Smooth muscle cell (in vitro differentiated cells): ENCODE measurements at regions not wholly inside any gene's neighbourhood (a gene's known extent, or its start where the extent isn't known, plus 50 kb on each side); places are given as distances from the start of the nearest gene placed in this dataset.

Source experiments
- DNase-seq: peaks from one replicate; lab custom pipeline; 2025; ENCODE audit not compliant: unreplicated experiment; lab: John Stamatoyannopoulos, UW
- H2AFZ ChIP-seq: fragments of 200-600 bp; sonication (generic); 2 replicates; pipeline ENCODE4 v1.6.0; 2016; ENCODE audit warnings: antibody characterized with exemption, low read depth, mild to moderate bottlenecking
- H3F3A ChIP-seq: fragments of 200-600 bp; sonication (generic); 2 replicates; pipeline ENCODE4 v1.6.0; 2017; ENCODE audit warnings: antibody characterized with exemption, low read depth
- H3K27ac ChIP-seq: fragments of 200-600 bp; sonication (generic); 2 replicates; pipeline ENCODE4 v1.5.1; 2016; ENCODE audit warnings: low read depth, mild to moderate bottlenecking
- H3K27me3 ChIP-seq: fragments of 200-600 bp; sonication (generic); 2 replicates; pipeline ENCODE4 v1.6.1; 2016; ENCODE audit warnings: low read depth, mild to moderate bottlenecking
- H3K36me3 ChIP-seq: fragments of 200-600 bp; sonication (generic); 2 replicates; pipeline ENCODE4 v1.5.1; 2016; ENCODE audit warnings: low read depth
- H3K4me1 ChIP-seq: fragments of 200-600 bp; sonication (generic); 2 replicates; pipeline ENCODE4 v1.5.1; 2016; ENCODE audit warnings: low read depth
- H3K4me2 ChIP-seq: fragments of 200-600 bp; sonication (generic); 2 replicates; pipeline ENCODE4 v1.6.0; 2016; ENCODE audit warnings: mild to moderate bottlenecking
- H3K4me3 ChIP-seq: fragments of 200-600 bp; sonication (generic); 2 replicates; pipeline ENCODE4 v1.5.1; 2016; ENCODE audit warnings: mild to moderate bottlenecking
- H3K79me2 ChIP-seq: fragments of 200-600 bp; sonication (generic); 2 replicates; pipeline ENCODE4 v1.6.0; 2016; ENCODE audit warnings: low read depth, mild to moderate bottlenecking
- H3K9ac ChIP-seq: fragments of 200-600 bp; sonication (generic); 2 replicates; pipeline ENCODE4 v1.6.0; 2016; ENCODE audit warnings: low read depth
- H3K9me3 ChIP-seq: fragments of 200-600 bp; sonication (generic); replicated peaks from 2 replicates; pipeline ENCODE4 v1.5.1; 2016; ENCODE audit warnings: low read depth
- H4K20me1 ChIP-seq: fragments of 200-600 bp; sonication (generic); 2 replicates; pipeline ENCODE4 v1.6.0; 2016; ENCODE audit warnings: low read depth
- WGBS: methylation state at CpG from one replicate; pipeline ENCODE4 v1.1.7; 2016; ENCODE audit warnings: low lambda C conversion rate; 5-methylcytosine and 5-hydroxymethylcytosine counted together
- TF ChIP-seq, protein P1 (sequence below): fragments of 200-600 bp; sonication (generic); IDR thresholded peaks from 2 replicates; pipeline ENCODE4 v1.5.1; 2017; ENCODE audit warnings: borderline replicate concordance, mild to moderate bottlenecking, antibody characterized with exemption; ENCODE audit not compliant: insufficient read depth, poor library complexity, severe bottlenecking

DNA sequence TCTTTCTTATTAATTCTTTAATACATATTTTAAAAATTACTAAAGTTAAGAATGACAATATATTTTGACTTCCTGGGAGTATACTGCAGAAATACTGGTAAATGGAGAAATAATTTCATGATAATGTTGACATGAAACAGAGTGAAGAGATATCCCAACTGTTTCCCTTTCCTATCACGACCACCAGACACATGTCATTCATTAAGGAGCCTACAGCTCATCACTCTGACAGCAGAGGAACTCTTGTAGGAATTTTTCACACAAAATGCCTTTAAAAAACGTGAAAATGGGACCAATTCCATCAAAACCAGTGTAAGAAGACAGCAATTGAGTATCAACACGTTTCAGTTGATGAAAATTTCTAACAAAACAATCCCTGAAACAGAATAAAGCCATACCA, 172.9 kb upstream of the CPHXL start:
- 39% methylated on average over 3 of the region's 3 CpGs for WGBS
- no peak overlapping the region for H3K4me2 ChIP-seq
- no peak overlapping the region for H3K9ac ChIP-seq
- DNase-seq, result no peak
- no peaks in the 10 kb centered on the region for H3K4me1 ChIP-seq
- TF ChIP-seq, protein P1, sequence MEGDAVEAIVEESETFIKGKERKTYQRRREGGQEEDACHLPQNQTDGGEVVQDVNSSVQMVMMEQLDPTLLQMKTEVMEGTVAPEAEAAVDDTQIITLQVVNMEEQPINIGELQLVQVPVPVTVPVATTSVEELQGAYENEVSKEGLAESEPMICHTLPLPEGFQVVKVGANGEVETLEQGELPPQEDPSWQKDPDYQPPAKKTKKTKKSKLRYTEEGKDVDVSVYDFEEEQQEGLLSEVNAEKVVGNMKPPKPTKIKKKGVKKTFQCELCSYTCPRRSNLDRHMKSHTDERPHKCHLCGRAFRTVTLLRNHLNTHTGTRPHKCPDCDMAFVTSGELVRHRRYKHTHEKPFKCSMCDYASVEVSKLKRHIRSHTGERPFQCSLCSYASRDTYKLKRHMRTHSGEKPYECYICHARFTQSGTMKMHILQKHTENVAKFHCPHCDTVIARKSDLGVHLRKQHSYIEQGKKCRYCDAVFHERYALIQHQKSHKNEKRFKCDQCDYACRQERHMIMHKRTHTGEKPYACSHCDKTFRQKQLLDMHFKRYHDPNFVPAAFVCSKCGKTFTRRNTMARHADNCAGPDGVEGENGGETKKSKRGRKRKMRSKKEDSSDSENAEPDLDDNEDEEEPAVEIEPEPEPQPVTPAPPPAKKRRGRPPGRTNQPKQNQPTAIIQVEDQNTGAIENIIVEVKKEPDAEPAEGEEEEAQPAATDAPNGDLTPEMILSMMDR, result no peak
- no peaks in the 10 kb centered on the region for H4K20me1 ChIP-seq
- no peak overlapping the region for H2AFZ ChIP-seq
- H3K36me3 ChIP-seq, result no peaks in the 10 kb centered on the region
- H3K27me3 ChIP-seq, result no peaks in the 10 kb centered on the region
- no peak overlapping the region for H3K4me3 ChIP-seq
- no peaks in the 10 kb centered on the region for H3K79me2 ChIP-seq
- H3F3A ChIP-seq, result no peaks in the 10 kb centered on the region
- H3K9me3 ChIP-seq, result no peaks in the 10 kb centered on the region
- no peak overlapping the region for H3K27ac ChIP-seq

DNA sequence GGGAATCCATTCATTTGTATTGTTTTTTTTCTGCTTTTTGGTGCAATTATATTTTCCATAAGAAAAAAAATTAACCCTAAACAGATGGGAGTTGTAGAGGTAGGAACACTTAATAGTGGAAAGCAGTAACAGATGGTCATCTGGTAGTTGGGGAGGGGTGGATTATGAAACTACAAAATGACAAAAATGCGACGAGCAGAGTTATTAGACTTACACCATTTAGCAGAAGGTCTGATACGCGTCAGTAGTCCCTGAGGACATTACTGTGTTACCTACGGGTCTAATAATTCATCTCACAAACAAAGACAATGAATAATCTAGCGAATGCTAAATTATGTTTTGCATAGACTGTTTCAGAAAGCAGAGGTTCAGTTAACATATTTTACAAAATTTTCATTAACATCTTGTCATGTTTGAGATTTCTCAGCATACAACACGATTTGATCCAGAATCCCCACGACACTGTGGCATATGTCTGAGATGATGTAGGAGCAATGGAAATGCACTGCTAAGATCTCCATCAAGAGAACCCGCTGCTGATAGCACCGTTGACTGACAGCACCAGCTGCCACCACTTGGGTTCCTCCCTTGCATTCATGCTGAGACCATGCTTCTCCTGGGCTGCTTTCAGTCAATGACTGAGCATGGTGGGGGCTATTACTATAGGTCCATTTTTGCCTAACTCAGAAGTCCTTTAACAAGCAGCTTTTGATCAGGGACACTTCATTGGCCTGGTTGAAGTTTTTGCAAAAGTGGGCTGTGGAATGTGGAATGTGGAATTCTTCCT, 182.2 kb upstream of the CPHXL start:
- H3K79me2 ChIP-seq, result no peaks in the 10 kb centered on the region
- H3K4me2 ChIP-seq, result no peak overlapping the region
- H2AFZ ChIP-seq, result no peak overlapping the region
- TF ChIP-seq, protein P1, result no peak
- DNase-seq, result no peak
- no peak overlapping the region for H3K4me3 ChIP-seq
- H3K36me3 ChIP-seq, result no peaks in the 10 kb centered on the region
- WGBS, result 90% methylated on average over 10 of the region's 10 CpGs
- H3F3A ChIP-seq, result no peaks in the 10 kb centered on the region
- H3K27me3 ChIP-seq, result no peaks in the 10 kb centered on the region
- no peak overlapping the region for H3K9ac ChIP-seq
- no peaks in the 10 kb centered on the region for H3K9me3 ChIP-seq
- no peaks in the 10 kb centered on the region for H3K4me1 ChIP-seq
- no peaks in the 10 kb centered on the region for H4K20me1 ChIP-seq
- no peak overlapping the region for H3K27ac ChIP-seq

DNA sequence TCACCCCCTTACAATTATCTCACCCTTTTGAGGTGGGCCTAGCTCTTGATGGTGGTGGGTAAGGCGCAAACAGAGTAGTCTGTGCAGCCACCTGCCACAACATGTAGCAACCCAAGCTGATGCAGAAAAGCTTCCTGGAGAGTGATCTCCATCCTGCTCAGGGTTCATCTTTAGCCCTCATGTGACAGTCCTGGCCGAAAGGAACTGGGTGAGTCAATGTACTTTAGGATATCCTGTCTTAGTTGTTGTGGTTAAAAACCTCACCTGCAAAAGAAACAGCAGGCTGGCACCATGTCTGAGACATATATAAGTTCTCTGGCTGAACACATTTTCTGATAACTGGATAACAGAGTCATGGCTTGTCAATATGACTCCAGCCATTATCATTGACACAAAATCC, 183.5 kb upstream of the CPHXL start:
- DNase-seq, result no peak
- Histone ChIP-seq H3K9me3 (no peaks in the 10 kb centered on the region), H3K9ac (no peak overlapping the region), H4K20me1 (no peaks in the 10 kb centered on the region), H3K79me2 (no peaks in the 10 kb centered on the region), H3K27me3 (no peaks in the 10 kb centered on the region), H3K36me3 (no peaks in the 10 kb centered on the region), H3K4me2 (no peak overlapping the region), H3K27ac (no peak overlapping the region), H2AFZ (no peak overlapping the region), H3K4me3 (no peak overlapping the region), H3K4me1 (no peaks in the 10 kb centered on the region), H3F3A (no peaks in the 10 kb centered on the region)
- TF ChIP-seq, protein P1, result no peak
- WGBS, result 84% methylated on average over 2 of the region's 2 CpGs

DNA sequence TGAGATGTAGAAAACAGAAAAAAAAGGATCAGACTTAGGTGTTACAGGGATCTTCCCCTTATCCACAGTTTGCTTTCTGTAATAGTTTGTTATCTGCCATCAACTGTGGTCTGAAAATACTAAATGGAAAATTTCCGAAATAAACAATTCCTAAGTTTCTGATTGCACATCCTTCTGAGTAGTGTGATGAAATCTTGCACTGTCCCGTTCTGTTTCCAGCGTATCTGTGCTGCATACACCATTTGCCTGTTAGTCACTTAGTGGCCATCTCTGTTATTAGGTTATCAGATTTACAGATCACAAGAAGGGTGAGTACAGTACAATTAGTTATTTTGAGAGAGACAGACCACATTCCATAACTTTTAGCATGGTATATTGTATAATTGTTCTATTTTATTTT, 185.6 kb upstream of the CPHXL start:
- 28% methylated on average over 3 of the region's 3 CpGs for WGBS
- no peak for DNase-seq
- H3K27me3 ChIP-seq, result no peaks in the 10 kb centered on the region
- H3F3A ChIP-seq, result no peaks in the 10 kb centered on the region
- no peaks in the 10 kb centered on the region for H4K20me1 ChIP-seq
- H2AFZ ChIP-seq, result no peak overlapping the region
- no peaks in the 10 kb centered on the region for H3K9me3 ChIP-seq
- no peak overlapping the region for H3K4me2 ChIP-seq
- no peak overlapping the region for H3K9ac ChIP-seq
- no peaks in the 10 kb centered on the region for H3K36me3 ChIP-seq
- H3K4me3 ChIP-seq, result no peak overlapping the region
- TF ChIP-seq, protein P1, result no peak
- H3K4me1 ChIP-seq, result no peaks in the 10 kb centered on the region
- no peaks in the 10 kb centered on the region for H3K79me2 ChIP-seq
- no peak overlapping the region for H3K27ac ChIP-seq
